ENCODE measurements at regions not wholly inside any gene's neighbourhood (a gene's known extent, or its start where the extent isn't known, plus 50 kb on each side); places are given as distances from the start of the nearest gene placed in this dataset.

DNA sequence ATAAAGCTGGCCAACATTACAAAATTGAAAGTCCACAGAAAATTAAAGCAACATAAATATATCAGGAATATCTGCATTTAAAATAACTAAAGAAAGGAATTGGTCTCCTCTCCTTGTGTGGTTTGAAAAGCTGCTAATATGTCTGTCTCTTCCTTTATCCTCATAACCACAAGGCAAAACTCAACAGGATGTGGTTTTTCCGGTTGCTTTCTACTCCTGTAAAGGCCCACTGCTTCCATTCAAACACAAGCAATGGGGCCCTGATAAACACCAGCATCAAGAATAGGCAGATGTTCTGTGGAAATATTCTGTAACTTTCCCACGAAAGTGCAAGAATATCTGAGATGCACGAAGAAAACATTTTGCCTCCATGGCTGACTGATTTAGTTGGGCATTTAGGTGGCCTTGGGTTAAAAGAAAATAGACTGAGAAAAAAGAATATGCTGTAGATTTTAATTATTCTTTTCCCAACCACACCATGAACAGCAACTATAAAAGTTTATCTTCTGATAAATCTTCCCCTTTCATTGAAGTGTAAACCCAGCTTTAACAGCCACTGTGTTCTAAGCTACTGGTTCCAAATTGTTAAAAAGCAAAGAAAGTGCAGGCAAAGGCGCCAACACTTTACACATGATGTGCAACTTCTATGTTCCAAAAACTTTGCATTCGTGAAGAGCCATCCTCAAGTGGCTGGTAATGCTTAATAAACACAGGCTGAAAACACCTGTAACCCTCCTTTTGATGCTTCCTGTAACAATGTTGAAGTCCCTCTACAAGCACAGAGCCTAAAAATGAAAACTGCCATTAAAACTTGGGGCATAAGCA, 50.5 kb upstream of the NDST3 start (continued):
- TF ChIP-seq, protein P1, sequence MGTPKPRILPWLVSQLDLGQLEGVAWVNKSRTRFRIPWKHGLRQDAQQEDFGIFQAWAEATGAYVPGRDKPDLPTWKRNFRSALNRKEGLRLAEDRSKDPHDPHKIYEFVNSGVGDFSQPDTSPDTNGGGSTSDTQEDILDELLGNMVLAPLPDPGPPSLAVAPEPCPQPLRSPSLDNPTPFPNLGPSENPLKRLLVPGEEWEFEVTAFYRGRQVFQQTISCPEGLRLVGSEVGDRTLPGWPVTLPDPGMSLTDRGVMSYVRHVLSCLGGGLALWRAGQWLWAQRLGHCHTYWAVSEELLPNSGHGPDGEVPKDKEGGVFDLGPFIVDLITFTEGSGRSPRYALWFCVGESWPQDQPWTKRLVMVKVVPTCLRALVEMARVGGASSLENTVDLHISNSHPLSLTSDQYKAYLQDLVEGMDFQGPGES (IDR thresholded peaks at IDR 0.05; ENCODE audit: low read depth, low read length): no peak
- no peak for TF ChIP-seq RXRA (IDR thresholded peaks at IDR 0.05; ENCODE audit: borderline replicate concordance, low read depth)
- no peak for TF ChIP-seq FOXM1 (IDR thresholded peaks at IDR 0.05; ENCODE audit: low read depth)
- no peak for TF ChIP-seq YY1 (IDR thresholded peaks at IDR 0.05; ENCODE audit: low read depth)
- no peak for TF ChIP-seq GATA2 (CRISPR knock-in tag; IDR thresholded peaks at IDR 0.05)
- TF ChIP-seq FOSL2 (IDR thresholded peaks at IDR 0.05; ENCODE audit: borderline replicate concordance, low read depth): no peak
- no peak for TF ChIP-seq NRF1 (IDR thresholded peaks at IDR 0.05; ENCODE audit: low read depth, low read length)
- no peak for TF ChIP-seq SIN3A (IDR thresholded peaks at IDR 0.05; ENCODE audit: borderline replicate concordance, low read depth, low read length)
- TF ChIP-seq, protein P2, sequence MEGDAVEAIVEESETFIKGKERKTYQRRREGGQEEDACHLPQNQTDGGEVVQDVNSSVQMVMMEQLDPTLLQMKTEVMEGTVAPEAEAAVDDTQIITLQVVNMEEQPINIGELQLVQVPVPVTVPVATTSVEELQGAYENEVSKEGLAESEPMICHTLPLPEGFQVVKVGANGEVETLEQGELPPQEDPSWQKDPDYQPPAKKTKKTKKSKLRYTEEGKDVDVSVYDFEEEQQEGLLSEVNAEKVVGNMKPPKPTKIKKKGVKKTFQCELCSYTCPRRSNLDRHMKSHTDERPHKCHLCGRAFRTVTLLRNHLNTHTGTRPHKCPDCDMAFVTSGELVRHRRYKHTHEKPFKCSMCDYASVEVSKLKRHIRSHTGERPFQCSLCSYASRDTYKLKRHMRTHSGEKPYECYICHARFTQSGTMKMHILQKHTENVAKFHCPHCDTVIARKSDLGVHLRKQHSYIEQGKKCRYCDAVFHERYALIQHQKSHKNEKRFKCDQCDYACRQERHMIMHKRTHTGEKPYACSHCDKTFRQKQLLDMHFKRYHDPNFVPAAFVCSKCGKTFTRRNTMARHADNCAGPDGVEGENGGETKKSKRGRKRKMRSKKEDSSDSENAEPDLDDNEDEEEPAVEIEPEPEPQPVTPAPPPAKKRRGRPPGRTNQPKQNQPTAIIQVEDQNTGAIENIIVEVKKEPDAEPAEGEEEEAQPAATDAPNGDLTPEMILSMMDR (IDR thresholded peaks at IDR 0.05): no peak
- no peak for TF ChIP-seq POLR2AphosphoS5 (IDR thresholded peaks at IDR 0.05; ENCODE audit: low read depth, low read length)
- no peak for TF ChIP-seq MEF2A (IDR thresholded peaks at IDR 0.05; ENCODE audit: borderline replicate concordance, low read depth)

DNA sequence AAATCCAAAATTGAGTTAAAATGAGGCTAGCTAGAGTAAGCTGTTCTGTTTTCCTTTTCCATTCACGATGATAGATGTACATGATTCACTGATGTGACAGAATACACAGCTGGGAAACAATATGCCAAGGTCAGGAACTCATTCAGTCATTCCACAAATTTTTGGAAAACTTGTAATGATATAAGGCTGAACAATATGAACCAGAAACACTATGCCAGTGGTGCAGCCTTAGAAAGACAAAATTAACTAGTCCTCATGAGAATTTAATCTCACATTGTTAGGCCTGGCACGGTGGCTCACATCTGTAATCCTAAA, 50.0 kb upstream of the NDST3 start:
- H3K9me2 ChIP-seq: no peaks in the 10 kb centered on the region
- no peak overlapping the region for H3K4me2 ChIP-seq
- no peak overlapping the region for H3K9ac ChIP-seq
- no peaks in the 10 kb centered on the region for H3K27me3 ChIP-seq (ENCODE audit: insufficient read depth)
- no peaks in the 10 kb centered on the region for H3F3A ChIP-seq (replicated peaks; ENCODE audit: insufficient read depth)
- CTCF ChIA-PET: no interaction called here
- H4K20me1 ChIP-seq (ENCODE audit: insufficient read depth): no peaks in the 10 kb centered on the region
- H3K36me3 ChIP-seq (replicated peaks in 1 of 2; ENCODE audit: control insufficient read depth in 1 of 2, insufficient read depth in 2 of 2, low read length in 1 of 2): no peaks in the 10 kb centered on the region
- H3K27ac ChIP-seq (ENCODE audit: low read depth in 2 of 2, low read length in 1 of 2): no peak overlapping the region
- no peak for DNase-seq
- H3K4me3 ChIP-seq (ENCODE audit: low read depth in 2 of 2, low read length in 1 of 2): no peak overlapping the region
- no peaks in the 10 kb centered on the region for H3K4me1 ChIP-seq (ENCODE audit: control insufficient read depth in 1 of 2, insufficient read depth in 2 of 2, low read depth in 1 of 2, low read length in 1 of 2)
- H2AFZ ChIP-seq (ENCODE audit: low read depth): no peak overlapping the region
- no peaks in the 10 kb centered on the region for H3K9me3 ChIP-seq
- POLR2A ChIA-PET: no interaction called here
- WGBS (ENCODE audit: low lambda C conversion rate): 55% methylated on average over 2 of the region's 2 CpGs
- TF ChIP-seq NRF1 (IDR thresholded peaks at IDR 0.05; ENCODE audit: low read depth, low read length): no peak
- TF ChIP-seq FOXJ3 (CRISPR knock-in tag; IDR thresholded peaks at IDR 0.05): no peak
- H3K79me2 ChIP-seq (ENCODE audit: insufficient read depth): no peaks in the 10 kb centered on the region

Small RNA genes in the stretch of these regions (small RNA-seq; reads per million reads assigned to genes)
- gene AC107399.1: 0 reads per million in 7 experiments

Measured in SK-N-SH (cell line).